Progenitor cell of endocrine pancreas (in vitro differentiated cells): ENCODE measurements at regions not wholly inside any gene's neighbourhood (a gene's known extent, or its start where the extent isn't known, plus 50 kb on each side); places are given as distances from the start of the nearest gene placed in this dataset.

Source experiments
- DNase-seq: peaks from one replicate; pipeline ENCODE4 v3.0.0; 2021; ENCODE audit warnings: low spot score; ENCODE audit not compliant: unreplicated experiment
- H3K27ac Mint-ChIP-seq: 2 replicates; pipeline ENCODE4 v1.8.0; 2021; ENCODE audit warnings: mild to moderate bottlenecking, moderate library complexity, mixed read lengths
- H3K27me3 Mint-ChIP-seq: 2 replicates; pipeline ENCODE4 v1.8.0; 2021; ENCODE audit warnings: mixed read lengths
- H3K36me3 Mint-ChIP-seq: 2 replicates; pipeline ENCODE4 v1.8.0; 2022; ENCODE audit warnings: mixed read lengths; ENCODE audit not compliant: insufficient read depth
- H3K4me1 Mint-ChIP-seq: 2 replicates; pipeline ENCODE4 v1.8.0; 2021; ENCODE audit warnings: low read depth, mixed read lengths
- H3K4me3 Mint-ChIP-seq: 2 replicates; pipeline ENCODE4 v1.8.0; 2021; ENCODE audit warnings: low read depth, mild to moderate bottlenecking, moderate library complexity, mixed read lengths
- H3K9me3 Mint-ChIP-seq: 2 replicates; pipeline ENCODE4 v1.8.0; 2021; ENCODE audit warnings: low read depth, mixed read lengths
- CTCF ChIP-seq: fragments of 200-600 bp; sonication (generic); IDR thresholded peaks from one replicate; pipeline ENCODE4 v1.5.0; 2021; ENCODE audit warnings: antibody characterized with exemption, mild to moderate bottlenecking; ENCODE audit not compliant: unreplicated experiment

DNA sequence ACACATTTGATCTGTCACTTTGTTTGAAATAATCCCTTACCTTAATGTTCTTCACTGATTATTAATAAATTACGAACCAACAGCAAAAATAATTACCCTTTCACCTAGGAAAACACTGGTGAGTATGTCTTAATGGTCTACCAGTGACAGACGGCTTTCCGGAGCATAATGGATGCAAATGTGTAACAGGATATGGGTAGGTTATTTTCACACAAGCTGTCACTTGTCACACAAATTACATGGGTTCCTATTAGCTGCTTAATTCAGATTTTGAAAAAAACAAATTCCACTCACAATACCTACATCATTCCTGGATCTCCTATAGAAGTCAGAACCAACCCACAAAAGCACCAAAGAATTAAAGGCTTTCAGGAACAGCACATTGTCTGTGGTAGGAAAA lies 127.9 kb downstream of the WT1 start:
- no peak for DNase-seq
- Mint-ChIP-seq H3K27me3 (peaks cover 4% of the 10 kb centered on the region), H3K36me3 (no peaks in the 10 kb centered on the region), H3K27ac (no peak overlapping the region), H3K4me1 (peaks cover 5% of the 10 kb centered on the region), H3K9me3 (no peaks in the 10 kb centered on the region), H3K4me3 (no peak overlapping the region)
- TF ChIP-seq CTCF: no peak

DNA sequence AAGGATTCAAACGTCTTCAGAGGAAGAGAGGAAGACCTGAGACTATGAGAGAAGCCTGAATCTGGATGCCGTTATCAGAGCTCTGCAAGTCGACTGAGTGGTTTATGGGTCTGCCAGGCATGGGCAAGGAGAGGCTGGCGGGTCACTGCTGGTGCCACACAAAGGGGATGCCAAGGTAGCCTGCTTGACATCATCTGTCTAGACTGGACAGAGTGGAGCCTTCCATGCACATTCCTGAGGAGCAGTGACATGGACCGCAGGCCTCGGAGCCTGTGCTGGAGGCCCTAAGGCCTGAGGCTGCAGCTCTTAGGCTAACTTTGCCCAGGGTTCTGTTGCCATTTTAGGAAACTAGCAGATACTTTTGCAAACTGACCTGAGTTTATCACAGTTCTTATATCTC lies 127.4 kb downstream of the WT1 start:
- Mint-ChIP-seq H3K4me1 (peaks cover 9% of the 10 kb centered on the region), H3K36me3 (no peaks in the 10 kb centered on the region), H3K4me3 (no peak overlapping the region), H3K9me3 (no peaks in the 10 kb centered on the region), H3K27me3 (peaks cover 4% of the 10 kb centered on the region), H3K27ac (no peak overlapping the region)
- DNase-seq: no peak
- no peak for TF ChIP-seq CTCF

- no peaks in the 10 kb centered on the region for H3K36me3 Mint-ChIP-seq
- peaks cover 6% of the 10 kb centered on the region for H3K27me3 Mint-ChIP-seq
- no peak overlapping the region for H3K4me3 Mint-ChIP-seq
- no peak for TF ChIP-seq CTCF
- DNase-seq: no peak
- H3K9me3 Mint-ChIP-seq: no peaks in the 10 kb centered on the region
- H3K4me1 Mint-ChIP-seq: peaks cover 9% of the 10 kb centered on the region
- no peak overlapping the region for H3K27ac Mint-ChIP-seq
These were observed 125.7 kb downstream of the WT1 start for GRCh38 chr11:32309530-32310213.

DNA sequence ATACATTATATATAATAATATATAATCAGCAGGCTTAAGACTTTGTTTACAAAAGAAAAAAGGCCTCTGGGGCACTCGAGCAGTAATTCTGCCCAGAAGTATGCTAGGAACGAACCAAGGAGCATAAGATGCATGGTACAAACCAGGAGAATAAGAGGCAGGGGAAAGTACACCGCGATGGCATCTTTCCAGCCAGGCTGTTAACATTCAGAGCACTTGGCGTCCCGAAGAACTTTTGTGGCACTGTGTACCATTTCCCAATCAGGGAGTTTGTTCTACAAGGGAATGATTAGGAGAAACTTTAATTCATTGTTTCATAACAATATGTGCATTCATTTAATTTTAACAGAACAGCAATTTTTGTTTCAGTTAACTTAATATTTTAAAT lies 125.1 kb downstream of the WT1 start:
- H3K4me3 Mint-ChIP-seq: no peak overlapping the region

GRCh38 chr11:32311346-32312065 lies 123.8 kb downstream of the WT1 start:
- no peak for DNase-seq
- no peak for TF ChIP-seq CTCF
- no peaks in the 10 kb centered on the region for H3K9me3 Mint-ChIP-seq
- H3K27me3 Mint-ChIP-seq: peaks cover 9% of the 10 kb centered on the region
- no peak overlapping the region for H3K27ac Mint-ChIP-seq
- peaks cover 9% of the 10 kb centered on the region for H3K4me1 Mint-ChIP-seq
- no peak overlapping the region for H3K4me3 Mint-ChIP-seq
- no peaks in the 10 kb centered on the region for H3K36me3 Mint-ChIP-seq

More for the DNA sequence above, 125.1 kb downstream of the WT1 start:
- H3K9me3 Mint-ChIP-seq: no peaks in the 10 kb centered on the region
- TF ChIP-seq CTCF: no peak
- peaks cover 9% of the 10 kb centered on the region for H3K4me1 Mint-ChIP-seq
- no peaks in the 10 kb centered on the region for H3K36me3 Mint-ChIP-seq
- no peak overlapping the region for H3K27ac Mint-ChIP-seq
- DNase-seq: no peak
- peaks cover 9% of the 10 kb centered on the region for H3K27me3 Mint-ChIP-seq
